Right hindlimb (tissue), 1 donor: ENCODE measurements at regions not wholly inside any gene's neighbourhood (a gene's known extent, or its start where the extent isn't known, plus 50 kb on each side); places are given as distances from the start of the nearest gene placed in this dataset.
"Not testable (repeated sequence)": the region's sequence is repeated elsewhere in the genome, so short reads cannot be mapped to it uniquely, and the experiment has no call there.

ENCODE experiments used
- DNase-seq: peaks from one replicate; pipeline ENCODE4 v3.0.0-alpha.2; 2018

DNA sequence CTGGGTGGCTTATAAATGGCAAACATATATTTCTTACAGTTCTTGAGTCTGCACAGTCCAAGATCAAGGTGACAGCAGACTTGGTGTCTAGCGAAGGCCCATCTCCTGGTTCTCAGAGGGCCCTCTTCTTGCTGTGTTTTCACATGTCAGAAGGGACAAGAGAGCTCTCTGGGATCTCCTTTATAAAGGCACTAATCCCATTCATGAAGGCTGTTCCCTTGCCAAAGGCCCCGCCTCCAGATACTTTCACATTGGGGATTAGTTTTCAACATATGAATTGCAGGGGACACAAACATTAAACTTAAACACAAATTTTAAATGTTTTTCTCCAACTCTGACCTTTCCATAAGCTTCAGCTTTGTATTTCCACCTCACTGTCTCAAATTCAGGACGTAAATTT lies 1135.0 kb upstream of the TENM3 start:
- DNase-seq = no peak

DNA sequence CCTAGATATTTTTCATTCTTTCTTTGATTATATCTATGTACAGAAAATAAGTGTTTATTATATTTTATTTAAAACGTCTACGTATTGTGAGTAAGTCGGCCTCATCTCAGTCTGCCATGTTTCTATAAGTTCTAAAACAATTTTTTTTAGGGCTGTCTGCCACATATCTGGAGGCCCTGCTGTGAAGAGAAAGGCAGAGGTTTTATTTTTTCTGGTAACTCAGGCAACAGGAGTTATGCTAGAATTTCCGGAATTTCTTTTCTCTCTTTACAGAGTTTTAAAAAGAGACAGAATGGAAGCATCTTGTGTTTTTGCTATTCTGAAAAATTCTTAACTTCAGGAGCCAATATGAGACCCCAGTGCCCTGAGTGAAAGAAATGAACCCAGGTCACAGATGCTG lies 1124.0 kb upstream of the TENM3 start:
- no peak for DNase-seq

- no peak for DNase-seq
These were observed 1121.5 kb upstream of the TENM3 start for GRCh38 chr4:181121733-181122132.

DNA sequence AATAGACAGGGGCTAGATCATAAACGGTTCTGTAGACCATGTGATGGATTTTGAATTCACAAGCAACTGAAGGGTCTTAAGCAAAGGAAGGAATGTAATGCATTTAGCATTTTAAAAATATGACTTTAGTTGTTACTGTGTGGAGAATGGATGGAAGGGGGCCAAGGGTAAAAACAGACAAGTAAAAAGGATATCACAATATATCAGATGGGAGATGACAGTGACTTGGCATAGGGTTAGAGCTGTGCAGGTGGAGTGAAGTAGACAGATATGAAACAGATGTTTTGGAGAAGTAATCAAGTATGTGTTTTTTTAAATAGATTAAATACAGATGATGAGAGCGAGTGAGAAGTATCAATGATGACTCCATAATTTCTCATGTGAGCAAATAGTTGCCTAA lies 1116.0 kb upstream of the TENM3 start:
- DNase-seq = no peak

DNA sequence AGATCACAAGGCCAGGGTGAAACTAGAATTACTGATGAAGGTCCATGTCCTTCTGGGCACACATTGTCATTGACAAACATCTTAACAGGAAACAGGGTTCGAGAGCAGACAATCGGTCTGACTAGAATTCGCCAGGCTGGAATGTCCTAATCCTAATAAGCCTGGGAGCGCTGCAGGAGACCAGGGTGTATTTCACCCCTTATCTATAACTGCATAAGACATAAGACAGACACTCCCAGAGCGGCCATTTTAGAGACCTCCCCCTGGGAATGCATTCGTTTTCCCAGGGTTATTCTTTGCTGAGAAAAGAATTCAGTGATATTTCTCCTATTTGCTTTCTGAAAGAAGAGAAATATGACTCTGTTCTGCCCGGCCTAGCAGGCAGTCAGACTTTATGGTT lies 1112.9 kb upstream of the TENM3 start:
- DNase-seq = not testable (repeated sequence)

DNA sequence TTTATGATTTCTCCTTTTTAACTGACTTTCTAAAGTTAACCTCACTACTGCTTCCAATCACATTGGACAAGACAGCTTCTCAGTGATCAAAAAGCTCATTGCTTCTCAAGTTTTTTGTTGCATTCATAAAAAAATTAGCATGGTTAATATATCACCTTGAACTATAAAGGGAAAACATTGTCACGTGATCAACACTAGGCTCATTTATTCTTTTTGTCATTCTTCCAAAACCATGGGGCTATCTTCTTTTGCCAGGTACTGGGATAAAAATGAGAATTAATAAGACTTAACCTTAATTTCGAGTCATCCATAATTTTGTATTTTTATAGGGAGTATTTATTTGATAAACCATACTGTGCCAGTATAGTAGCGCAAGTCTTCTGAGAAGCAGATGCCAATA lies 1105.9 kb upstream of the TENM3 start:
- DNase-seq = no peak

DNA sequence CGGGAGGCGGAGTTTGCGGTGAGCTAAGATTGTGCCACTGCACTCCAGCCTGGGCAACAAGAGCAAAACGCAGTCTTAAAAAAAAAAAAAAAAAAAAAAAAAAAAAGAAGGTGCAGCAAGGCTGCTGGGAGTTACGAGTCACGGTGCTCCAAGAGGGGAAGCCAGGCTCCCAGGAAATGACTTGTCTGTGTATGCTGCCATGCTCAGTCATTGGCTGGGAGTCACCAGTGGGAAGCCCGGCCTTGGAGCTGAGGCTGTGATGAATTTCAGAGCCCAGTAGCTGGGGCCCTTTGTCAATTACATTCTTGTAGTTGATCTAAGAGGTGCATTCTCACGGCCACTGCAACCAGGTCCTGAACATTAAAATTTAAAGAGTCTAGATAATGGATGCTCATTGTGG lies 1105.1 kb upstream of the TENM3 start:
- no peak for DNase-seq

DNA sequence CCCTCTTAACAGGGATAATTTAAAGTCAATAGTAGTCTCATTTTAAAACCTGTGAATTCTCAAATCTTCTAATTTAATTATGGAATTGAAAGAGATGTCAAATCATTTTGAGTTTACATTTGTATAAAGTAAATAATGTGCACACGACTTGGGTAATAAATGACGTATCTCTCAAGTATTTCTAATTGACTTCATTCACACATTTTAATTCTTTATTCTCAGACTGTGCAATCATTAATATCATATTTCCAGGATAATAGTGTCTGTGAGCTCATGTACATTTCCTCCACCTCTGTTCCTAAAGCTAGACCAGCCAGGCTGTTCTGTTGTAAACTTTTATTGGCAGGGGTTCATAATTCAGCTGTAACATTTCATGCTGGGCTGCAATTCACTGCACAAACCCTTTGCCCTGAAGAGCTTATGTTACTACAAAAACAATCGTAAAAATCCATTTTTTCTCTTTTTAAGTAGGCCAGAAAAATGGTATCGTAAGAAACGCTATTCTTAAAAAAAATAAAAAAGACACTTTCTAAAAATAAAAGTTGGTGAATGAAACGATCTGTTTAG lies 1103.1 kb upstream of the TENM3 start:
- no peak for DNase-seq

GRCh38 chr4:181143250-181143854 lies 1099.8 kb upstream of the TENM3 start:
- DNase-seq = peak; percentile 84

- no peak for DNase-seq
These were observed 1097.2 kb upstream of the TENM3 start for GRCh38 chr4:181146051-181146450.

GRCh38 chr4:181147416-181147951 lies 1095.7 kb upstream of the TENM3 start:
- DNase-seq = no peak

- no peak for DNase-seq
These were observed 1094.7 kb upstream of the TENM3 start for GRCh38 chr4:181148470-181148869.

DNA sequence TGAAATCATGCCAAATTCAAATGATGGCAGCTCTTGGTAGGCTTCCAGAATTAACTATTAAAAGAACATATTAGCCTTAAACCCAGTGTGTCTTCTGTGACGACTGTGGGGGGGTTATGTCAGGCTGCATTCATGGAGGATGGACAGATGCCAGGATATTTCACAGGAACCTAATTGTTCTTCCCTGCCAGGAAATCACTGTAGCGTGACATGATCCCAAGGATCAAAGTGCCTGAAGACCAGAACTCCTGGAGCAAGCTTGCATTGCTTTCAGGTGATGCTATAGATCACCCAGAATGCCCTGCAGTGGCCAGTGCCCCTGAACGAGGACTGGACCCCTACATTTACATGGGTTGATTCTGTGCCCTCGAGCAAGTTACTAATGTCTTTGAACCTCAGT lies 1093.0 kb upstream of the TENM3 start:
- no peak for DNase-seq

GRCh38 chr4:181151856-181152255 lies 1091.3 kb upstream of the TENM3 start:
- DNase-seq = peak; percentile 63

- DNase-seq = no peak
These were observed 1085.6 kb upstream of the TENM3 start for GRCh38 chr4:181157647-181158046.

DNA sequence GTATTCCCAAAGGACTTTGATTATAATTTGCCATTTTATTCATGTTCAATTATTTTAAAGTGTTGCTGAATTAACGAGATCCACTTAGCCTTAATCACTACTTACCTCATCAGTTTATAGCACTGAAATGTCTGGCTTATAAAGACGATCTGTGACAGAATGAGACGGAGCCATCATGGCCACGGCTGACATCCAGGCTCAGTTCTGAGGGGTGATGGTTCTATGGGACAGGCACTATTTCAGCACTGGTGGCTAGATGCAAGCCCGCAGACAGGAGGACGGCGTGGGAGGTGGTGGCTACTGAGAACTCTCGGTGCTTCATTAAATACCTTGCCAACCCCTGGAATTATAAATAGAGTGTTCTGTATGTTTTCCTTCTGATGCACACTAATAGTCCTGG lies 1084.2 kb upstream of the TENM3 start:
- DNase-seq = no peak

GRCh38 chr4:181161669-181162068 lies 1081.5 kb upstream of the TENM3 start:
- no peak for DNase-seq

- no peak for DNase-seq
These were observed 1080.9 kb upstream of the TENM3 start for GRCh38 chr4:181162266-181162665.

DNA sequence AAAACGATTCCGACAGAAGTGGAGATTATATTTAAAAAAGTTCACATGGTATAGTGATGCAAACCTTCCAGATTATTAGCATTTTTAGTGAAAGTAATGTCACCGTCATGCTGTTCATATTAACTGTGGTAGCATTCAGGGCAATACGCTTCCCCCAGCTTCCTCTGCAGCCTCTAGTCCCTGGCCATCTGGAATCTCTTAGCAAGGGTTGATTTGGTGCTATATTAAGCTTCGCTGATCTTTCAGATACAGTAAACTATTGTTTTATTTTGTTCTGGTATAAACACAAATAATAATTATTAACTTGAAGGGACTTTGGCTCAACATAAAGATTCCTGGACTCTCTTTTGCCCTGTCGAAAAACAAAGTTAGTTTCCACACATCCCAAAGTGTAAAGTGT lies 1080.5 kb upstream of the TENM3 start:
- DNase-seq = no peak

- no peak for DNase-seq
These were observed 1076.3 kb upstream of the TENM3 start for GRCh38 chr4:181166742-181167399.

- DNase-seq = no peak
These were observed 1075.0 kb upstream of the TENM3 start for GRCh38 chr4:181168011-181168805.

GRCh38 chr4:181173046-181173445 lies 1070.2 kb upstream of the TENM3 start:
- no peak for DNase-seq

DNA sequence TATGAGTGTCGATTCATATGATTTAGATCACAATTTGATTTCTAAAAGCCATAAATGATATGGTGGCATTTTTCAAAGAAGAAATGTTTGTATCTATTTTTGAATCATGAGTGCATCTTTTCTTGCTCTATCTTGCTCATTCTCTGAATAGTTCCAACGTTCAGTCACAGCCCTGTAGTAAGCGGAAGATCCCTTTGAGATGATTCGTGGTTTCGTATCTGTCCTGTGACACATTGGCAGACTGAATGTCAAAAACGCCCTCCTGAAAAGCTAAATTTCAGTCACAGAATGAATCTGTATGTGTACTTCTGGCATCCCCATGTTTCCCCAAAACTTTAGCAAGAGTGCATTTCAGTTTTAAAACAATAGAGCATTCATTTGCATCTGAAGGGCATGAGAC lies 1066.9 kb upstream of the TENM3 start:
- no peak for DNase-seq

GRCh38 chr4:181181331-181181730 lies 1061.9 kb upstream of the TENM3 start:
- DNase-seq = no peak
